Superior temporal gyrus (tissue), 1 donor: ENCODE measurements at regions not wholly inside any gene's neighbourhood (a gene's known extent, or its start where the extent isn't known, plus 50 kb on each side); places are given as distances from the start of the nearest gene placed in this dataset.

Experiments used
- DNase-seq: peaks from one replicate; pipeline ENCODE4 v3.0.0-alpha.2; 2016; ENCODE audit errors: extremely low spot score

- no peak for DNase-seq
Measured at GRCh38 chr22:49588739-49589138, 238.9 kb downstream of the BRD1 start.

- DNase-seq, result no peak
Measured at GRCh38 chr22:49587987-49588386, 239.7 kb downstream of the BRD1 start.

- no peak for DNase-seq
Measured at GRCh38 chr22:49587421-49587820, 240.3 kb downstream of the BRD1 start.

- DNase-seq, result no peak
Measured at GRCh38 chr22:49586873-49587272, 240.8 kb downstream of the BRD1 start.

- DNase-seq, result no peak
Measured at GRCh38 chr22:49586244-49586748, 241.4 kb downstream of the BRD1 start.

- no peak for DNase-seq
Measured at GRCh38 chr22:49585461-49586243, 242.0 kb downstream of the BRD1 start.

GRCh38 chr22:49583886-49584505 lies 243.7 kb downstream of the BRD1 start:
- no peak for DNase-seq

- DNase-seq, result no peak
Measured at GRCh38 chr22:49583341-49583740, 244.3 kb downstream of the BRD1 start.

GRCh38 chr22:49582678-49583077 lies 245.0 kb downstream of the BRD1 start:
- DNase-seq, result no peak

- DNase-seq, result peak; percentile 92
Measured at GRCh38 chr22:49582181-49582580, 245.5 kb downstream of the BRD1 start.

GRCh38 chr22:49580024-49580423 lies 247.6 kb downstream of the BRD1 start:
- DNase-seq, result no peak

GRCh38 chr22:49577168-49578060 lies 250.3 kb downstream of the BRD1 start:
- no peak for DNase-seq

- no peak for DNase-seq
Measured at GRCh38 chr22:49576241-49577141, 251.2 kb downstream of the BRD1 start.

GRCh38 chr22:49575703-49576081 lies 252.0 kb downstream of the BRD1 start:
- no peak for DNase-seq

GRCh38 chr22:49574881-49575702 lies 252.6 kb downstream of the BRD1 start:
- DNase-seq, result no peak

GRCh38 chr22:49574205-49574880 lies 253.3 kb downstream of the BRD1 start:
- DNase-seq, result no peak

GRCh38 chr22:49573109-49573765 lies 254.4 kb downstream of the BRD1 start:
- no peak for DNase-seq

GRCh38 chr22:49571326-49571725 lies 256.3 kb downstream of the BRD1 start:
- no peak for DNase-seq
